Neural cell (in vitro differentiated cells): ENCODE measurements at regions not wholly inside any gene's neighbourhood (a gene's known extent, or its start where the extent isn't known, plus 50 kb on each side); places are given as distances from the start of the nearest gene placed in this dataset.

Experiments used
- EZH2 ChIP-seq: fragments of 200-600, 300-800 bp; shearing (Covaris generic), sonication (generic); IDR thresholded peaks from 2 replicates; pipeline ENCODE4 v1.6.1; 2014; ENCODE audit warnings: antibody characterized with exemption, low read length, borderline replicate concordance, mild to moderate bottlenecking; ENCODE audit not compliant: insufficient read depth, poor library complexity, severe bottlenecking
- POLR2AphosphoS5 ChIP-seq: IDR thresholded peaks from 2 replicates; pipeline ENCODE4 v1.6.1; 2012
- TF ChIP-seq, protein P1 (sequence below): fragments of 450-650 bp; IDR thresholded peaks from 2 replicates; pipeline ENCODE4 v1.5.1; 2014; ENCODE audit warnings: antibody characterized with exemption, mild to moderate bottlenecking, moderate library complexity; ENCODE audit not compliant: poor library complexity, severe bottlenecking

DNA sequence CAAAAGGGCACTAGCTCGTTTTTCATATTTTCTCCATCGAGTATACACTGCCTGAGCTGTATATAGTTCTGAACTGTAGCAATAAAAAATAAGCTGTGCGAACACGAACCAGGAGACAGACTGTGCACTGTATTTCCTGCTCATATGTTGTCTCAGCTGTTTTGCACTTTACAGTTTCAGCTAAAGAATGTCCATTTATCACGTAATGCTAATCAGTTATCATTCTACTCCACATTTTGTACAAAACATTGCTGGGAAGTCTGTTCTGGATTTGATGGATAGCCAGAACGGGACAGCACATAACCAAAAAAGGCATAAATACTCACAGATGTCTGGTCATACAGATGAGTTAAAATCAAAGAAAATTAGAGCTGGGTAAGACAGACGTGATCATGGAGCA, 315.5 kb upstream of the ADGRL3 start:
- TF ChIP-seq, protein P1, sequence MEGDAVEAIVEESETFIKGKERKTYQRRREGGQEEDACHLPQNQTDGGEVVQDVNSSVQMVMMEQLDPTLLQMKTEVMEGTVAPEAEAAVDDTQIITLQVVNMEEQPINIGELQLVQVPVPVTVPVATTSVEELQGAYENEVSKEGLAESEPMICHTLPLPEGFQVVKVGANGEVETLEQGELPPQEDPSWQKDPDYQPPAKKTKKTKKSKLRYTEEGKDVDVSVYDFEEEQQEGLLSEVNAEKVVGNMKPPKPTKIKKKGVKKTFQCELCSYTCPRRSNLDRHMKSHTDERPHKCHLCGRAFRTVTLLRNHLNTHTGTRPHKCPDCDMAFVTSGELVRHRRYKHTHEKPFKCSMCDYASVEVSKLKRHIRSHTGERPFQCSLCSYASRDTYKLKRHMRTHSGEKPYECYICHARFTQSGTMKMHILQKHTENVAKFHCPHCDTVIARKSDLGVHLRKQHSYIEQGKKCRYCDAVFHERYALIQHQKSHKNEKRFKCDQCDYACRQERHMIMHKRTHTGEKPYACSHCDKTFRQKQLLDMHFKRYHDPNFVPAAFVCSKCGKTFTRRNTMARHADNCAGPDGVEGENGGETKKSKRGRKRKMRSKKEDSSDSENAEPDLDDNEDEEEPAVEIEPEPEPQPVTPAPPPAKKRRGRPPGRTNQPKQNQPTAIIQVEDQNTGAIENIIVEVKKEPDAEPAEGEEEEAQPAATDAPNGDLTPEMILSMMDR, result no peak
- TF ChIP-seq EZH2 (no peak), POLR2AphosphoS5 (no peak)
